ENCODE measurements at regions not wholly inside any gene's neighbourhood (a gene's known extent, or its start where the extent isn't known, plus 50 kb on each side); places are given as distances from the start of the nearest gene placed in this dataset.

DNA sequence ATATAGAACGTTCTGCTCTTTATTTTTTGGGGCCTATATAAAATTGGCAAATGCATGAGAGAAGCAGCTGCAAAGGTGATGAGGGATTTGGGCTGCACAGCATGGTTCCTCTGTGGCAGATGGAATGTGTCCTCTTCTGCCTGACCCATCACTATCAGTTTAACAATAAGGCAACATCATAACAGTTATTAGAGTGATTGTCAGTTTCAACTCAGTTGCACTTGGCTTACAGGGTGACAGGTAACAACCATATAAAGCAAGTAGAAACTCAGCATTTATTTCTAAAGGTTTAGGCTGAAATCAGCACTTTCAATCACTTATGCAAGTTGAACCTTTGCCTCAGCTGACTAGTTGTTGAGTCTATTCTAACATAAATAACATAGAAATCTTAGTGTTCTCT is 935.4 kb upstream of the CHORDC1 start:
- POLR2A ChIA-PET, result no interaction called here
- no peak for DNase-seq (ENCODE audit: extremely low spot score)
- TF ChIP-seq, protein P1, sequence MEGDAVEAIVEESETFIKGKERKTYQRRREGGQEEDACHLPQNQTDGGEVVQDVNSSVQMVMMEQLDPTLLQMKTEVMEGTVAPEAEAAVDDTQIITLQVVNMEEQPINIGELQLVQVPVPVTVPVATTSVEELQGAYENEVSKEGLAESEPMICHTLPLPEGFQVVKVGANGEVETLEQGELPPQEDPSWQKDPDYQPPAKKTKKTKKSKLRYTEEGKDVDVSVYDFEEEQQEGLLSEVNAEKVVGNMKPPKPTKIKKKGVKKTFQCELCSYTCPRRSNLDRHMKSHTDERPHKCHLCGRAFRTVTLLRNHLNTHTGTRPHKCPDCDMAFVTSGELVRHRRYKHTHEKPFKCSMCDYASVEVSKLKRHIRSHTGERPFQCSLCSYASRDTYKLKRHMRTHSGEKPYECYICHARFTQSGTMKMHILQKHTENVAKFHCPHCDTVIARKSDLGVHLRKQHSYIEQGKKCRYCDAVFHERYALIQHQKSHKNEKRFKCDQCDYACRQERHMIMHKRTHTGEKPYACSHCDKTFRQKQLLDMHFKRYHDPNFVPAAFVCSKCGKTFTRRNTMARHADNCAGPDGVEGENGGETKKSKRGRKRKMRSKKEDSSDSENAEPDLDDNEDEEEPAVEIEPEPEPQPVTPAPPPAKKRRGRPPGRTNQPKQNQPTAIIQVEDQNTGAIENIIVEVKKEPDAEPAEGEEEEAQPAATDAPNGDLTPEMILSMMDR (IDR thresholded peaks at IDR 0.05; ENCODE audit: control extremely low read depth, extremely low read depth, low read depth, missing control alignments), result no peak
- CTCF ChIA-PET, result no interaction called here

DNA sequence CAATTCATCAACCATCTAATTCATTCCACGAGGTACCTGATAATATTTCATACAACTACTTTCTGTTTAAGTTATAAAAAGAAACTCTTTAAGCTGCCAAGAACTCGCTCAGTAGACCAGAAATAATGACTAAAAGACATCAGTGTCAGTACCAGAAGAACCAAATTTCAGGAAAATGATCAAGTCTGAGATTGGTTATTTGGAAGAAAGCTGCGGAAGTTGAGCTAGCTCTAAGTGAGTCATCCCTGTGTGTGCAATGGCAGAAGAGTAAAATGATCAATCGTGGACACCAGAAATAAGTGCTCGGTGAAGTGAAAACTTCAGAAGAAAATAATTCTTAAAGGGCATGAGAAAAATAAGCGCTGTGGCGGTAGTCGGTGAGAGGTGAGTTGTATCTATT is 933.2 kb upstream of the CHORDC1 start:
- ChIA-PET CTCF (no interaction called here), POLR2A (no interaction called here)
- DNase-seq (ENCODE audit: extremely low spot score), result no peak
- TF ChIP-seq, protein P1 (IDR thresholded peaks at IDR 0.05; ENCODE audit: control extremely low read depth, extremely low read depth, low read depth, missing control alignments), result no peak

DNA sequence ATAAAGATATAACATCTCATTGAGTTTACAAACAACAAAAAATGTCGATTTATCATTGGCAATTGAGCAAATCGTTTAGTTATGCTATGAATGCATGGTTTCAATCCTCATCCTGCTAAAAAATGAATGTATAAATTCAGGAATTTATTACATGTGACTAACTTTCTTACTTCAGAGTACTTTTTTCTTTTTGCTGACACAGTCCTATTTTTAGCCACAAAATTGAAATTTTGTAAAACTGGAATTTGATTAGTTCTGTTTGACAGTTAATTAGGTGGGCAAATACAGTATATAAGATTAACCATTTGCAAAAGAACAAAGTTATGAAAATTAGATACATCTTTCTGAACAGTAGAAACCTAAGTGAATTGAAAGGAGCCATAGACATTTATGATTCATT is 925.0 kb upstream of the CHORDC1 start:
- CTCF ChIA-PET, result no interaction called here
- POLR2A ChIA-PET, result no interaction called here
- DNase-seq (ENCODE audit: extremely low spot score), result no peak
- TF ChIP-seq, protein P1 (IDR thresholded peaks at IDR 0.05; ENCODE audit: control extremely low read depth, extremely low read depth, low read depth, missing control alignments), result no peak

DNA sequence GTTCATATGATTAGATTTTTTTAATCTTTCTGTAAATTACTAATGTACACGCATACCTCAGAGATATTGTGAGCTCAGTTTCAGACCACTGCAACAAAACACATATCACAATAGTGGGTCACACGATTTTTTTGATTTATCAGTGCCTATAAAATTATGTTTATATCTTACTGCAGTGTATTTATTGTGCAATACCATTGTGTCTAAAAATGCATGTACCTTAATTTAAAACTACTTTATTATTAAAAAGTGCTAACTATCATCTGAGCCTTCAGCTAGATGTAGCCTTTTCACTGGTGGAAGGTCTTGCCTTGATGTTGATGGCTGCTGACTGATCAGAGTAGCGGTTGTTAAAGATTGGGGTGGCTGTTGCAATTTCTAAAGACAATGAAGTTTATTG is 918.8 kb upstream of the CHORDC1 start:
- POLR2A ChIA-PET, result no interaction called here
- CTCF ChIA-PET, result no interaction called here
- TF ChIP-seq, protein P1 (IDR thresholded peaks at IDR 0.05; ENCODE audit: control extremely low read depth, extremely low read depth, low read depth, missing control alignments), result no peak
- DNase-seq (ENCODE audit: extremely low spot score), result no peak

DNA sequence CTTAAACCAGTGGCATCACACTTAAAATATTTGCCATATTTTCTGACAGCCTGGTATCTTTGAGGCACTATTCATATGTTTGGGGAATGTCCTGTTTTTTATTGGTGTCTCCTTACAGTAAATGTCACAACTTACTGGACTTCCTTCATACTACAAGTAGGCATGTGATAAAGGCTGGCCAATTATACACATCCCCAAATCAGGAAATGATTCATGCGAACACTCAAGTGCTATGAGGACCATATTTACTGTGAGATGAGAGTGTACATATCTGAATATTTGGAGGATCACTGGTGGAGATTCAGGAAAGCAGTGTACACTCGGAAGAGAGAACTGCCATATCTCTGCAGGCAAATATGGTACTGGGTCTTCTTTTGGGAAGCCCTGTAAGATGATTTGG is 913.8 kb upstream of the CHORDC1 start:
- ChIA-PET POLR2A (no interaction called here), CTCF (no interaction called here)
- no peak for DNase-seq (ENCODE audit: extremely low spot score)
- TF ChIP-seq, protein P1 (IDR thresholded peaks at IDR 0.05; ENCODE audit: control extremely low read depth, extremely low read depth, low read depth, missing control alignments), result no peak

DNA sequence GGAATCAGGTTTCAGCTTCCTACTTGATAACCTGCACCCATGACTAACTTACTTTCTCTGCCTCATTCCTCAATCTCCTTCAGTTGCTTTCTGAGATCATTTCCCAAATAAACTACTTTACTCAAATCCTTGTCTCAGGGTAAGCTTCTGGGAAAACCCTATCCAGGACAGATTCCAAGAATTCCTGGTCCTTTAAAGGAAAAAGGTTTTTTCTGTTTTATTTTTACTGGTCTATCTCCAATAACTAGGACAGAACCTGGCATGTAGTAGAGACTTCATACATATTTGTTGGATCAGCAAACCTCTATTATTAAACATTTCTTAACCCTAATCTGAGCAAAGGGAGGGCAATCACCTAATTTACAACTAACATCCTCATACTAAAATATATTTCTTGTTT is 910.5 kb upstream of the CHORDC1 start:
- CTCF ChIA-PET, result no interaction called here
- TF ChIP-seq, protein P1 (IDR thresholded peaks at IDR 0.05; ENCODE audit: control extremely low read depth, extremely low read depth, low read depth, missing control alignments), result no peak
- POLR2A ChIA-PET, result no interaction called here
- DNase-seq (ENCODE audit: extremely low spot score), result no peak

DNA sequence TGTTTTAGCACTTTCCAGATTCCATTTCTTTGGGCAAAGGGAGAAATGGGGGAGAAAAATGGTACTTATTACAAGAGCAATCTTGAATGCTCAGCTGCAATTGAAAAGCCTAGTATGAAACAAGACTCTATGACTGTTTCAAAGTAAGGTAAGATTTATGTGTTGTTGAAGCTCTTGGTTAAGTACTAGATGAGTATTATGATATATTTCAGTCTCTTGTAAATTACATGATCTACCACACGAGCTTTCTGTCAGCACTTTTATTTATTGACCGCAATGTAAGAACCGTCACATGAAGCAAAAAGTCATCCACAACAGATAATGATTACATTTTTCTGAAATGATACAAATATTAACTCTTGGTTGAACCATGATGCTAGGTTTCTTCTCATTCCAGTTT is 906.7 kb upstream of the CHORDC1 start:
- TF ChIP-seq, protein P1 (IDR thresholded peaks at IDR 0.05; ENCODE audit: control extremely low read depth, extremely low read depth, low read depth, missing control alignments), result no peak

More for the DNA sequence above, 906.7 kb upstream of the CHORDC1 start:
- CTCF ChIA-PET, result no interaction called here
- DNase-seq (ENCODE audit: extremely low spot score), result no peak
- POLR2A ChIA-PET, result no interaction called here

Measured in GM10248 (cell line).